ENCODE measurements at regions not wholly inside any gene's neighbourhood (a gene's known extent, or its start where the extent isn't known, plus 50 kb on each side); places are given as distances from the start of the nearest gene placed in this dataset.

GRCh38 chr9:108073823-108074222 is 584.3 kb upstream of the KLF4 start:
- DNase-seq (ENCODE audit: low spot score) = no peak
- Histone ChIP-seq H3K9ac (ENCODE audit: low read depth in 1 of 2, low read length in 2 of 2) (no peak overlapping the region), H3K4me3 (ENCODE audit: low read depth in 1 of 3, low read length in 3 of 3) (no peak overlapping the region), H3K4me1 (ENCODE audit: control insufficient read depth in 4 of 4, insufficient read depth in 4 of 4, low read length in 3 of 4) (no peaks in the 10 kb centered on the region), H3K36me3 (ENCODE audit: control insufficient read depth in 4 of 4, insufficient read depth in 3 of 4, low read depth in 1 of 4, low read length in 3 of 4) (no peaks in the 10 kb centered on the region), H3K27ac (ENCODE audit: low read depth in 1 of 2, low read length in 2 of 2) (no peak overlapping the region), H3K9me3 (ENCODE audit: control insufficient read depth in 4 of 4, low read length in 3 of 4) (no peaks in the 10 kb centered on the region), H3K27me3 (ENCODE audit: control insufficient read depth in 4 of 4, insufficient read depth in 4 of 4, low read length in 3 of 4) (peaks cover 0 to 2% (median 0%) of the 10 kb centered on the region in 4 donors)
- 64% methylated on average over 6 of the region's 6 CpGs for WGBS
- TF ChIP-seq ATF3 (IDR thresholded peaks at IDR 0.05) = no peak
- TF ChIP-seq SP1 (IDR thresholded peaks at IDR 0.05) = no peak
- TF ChIP-seq TAF1 (conservative IDR thresholded peaks at IDR 0.05) = no peak
- no peak for TF ChIP-seq FOXA2 (IDR thresholded peaks at IDR 0.05)
- no peak for TF ChIP-seq FOXA1 (IDR thresholded peaks at IDR 0.05)
- TF ChIP-seq CTCF (IDR thresholded peaks at IDR 0.05; ENCODE audit: low read depth, low read length, missing input control) = no peak
- no peak for TF ChIP-seq ZBTB33 (IDR thresholded peaks at IDR 0.05)
- no peak for TF ChIP-seq HNF4G (IDR thresholded peaks at IDR 0.05)
- TF ChIP-seq EGR1 (IDR thresholded peaks at IDR 0.05; ENCODE audit: low read depth in 2 of 2) = no peak
- TF ChIP-seq JUND (IDR thresholded peaks at IDR 0.05) = no peak
- no peak for TF ChIP-seq MAX (IDR thresholded peaks at IDR 0.05)

- TF ChIP-seq ZBTB33 (IDR thresholded peaks at IDR 0.05) (no peak), JUND (IDR thresholded peaks at IDR 0.05) (no peak), FOXA2 (IDR thresholded peaks at IDR 0.05) (no peak), RXRA (IDR thresholded peaks at IDR 0.05) (no peak), ATF3 (IDR thresholded peaks at IDR 0.05) (no peak), GABPA (IDR thresholded peaks at IDR 0.05 in 1 of 2, conservative IDR thresholded peaks at IDR 0.05 in 1 of 2) (no peak), REST (IDR thresholded peaks at IDR 0.05) (no peak), EGR1 (IDR thresholded peaks at IDR 0.05; ENCODE audit: low read depth in 2 of 2) (no peak), SP1 (IDR thresholded peaks at IDR 0.05) (no peak), NR2F2 (IDR thresholded peaks at IDR 0.05) (no peak), MAX (IDR thresholded peaks at IDR 0.05) (no peak), TAF1 (conservative IDR thresholded peaks at IDR 0.05) (no peak), FOXA1 (IDR thresholded peaks at IDR 0.05) (no peak)
- 95% methylated on average over 6 of the region's 6 CpGs for WGBS
- no peak for DNase-seq (ENCODE audit: low spot score)
Observed at GRCh38 chr9:108072740-108073139, 583.2 kb upstream of the KLF4 start.

More at GRCh38 chr9:108072740-108073139, 583.2 kb upstream of the KLF4 start:
- Histone ChIP-seq H3K27ac (ENCODE audit: low read depth in 1 of 2, low read length in 2 of 2) (no peak overlapping the region), H3K9ac (ENCODE audit: low read depth in 1 of 2, low read length in 2 of 2) (no peak overlapping the region), H3K4me1 (ENCODE audit: control insufficient read depth in 4 of 4, insufficient read depth in 4 of 4, low read length in 3 of 4) (no peaks in the 10 kb centered on the region), H3K9me3 (ENCODE audit: control insufficient read depth in 4 of 4, low read length in 3 of 4) (no peaks in the 10 kb centered on the region), H3K27me3 (ENCODE audit: control insufficient read depth in 4 of 4, insufficient read depth in 4 of 4, low read length in 3 of 4) (peaks cover 0 to 2% (median 0%) of the 10 kb centered on the region in 4 donors), H3K36me3 (ENCODE audit: control insufficient read depth in 4 of 4, insufficient read depth in 3 of 4, low read depth in 1 of 4, low read length in 3 of 4) (no peaks in the 10 kb centered on the region), H3K4me3 (ENCODE audit: low read depth in 1 of 3, low read length in 3 of 3) (no peak overlapping the region)
